Loucy (cell line): ENCODE measurements at regions not wholly inside any gene's neighbourhood (a gene's known extent, or its start where the extent isn't known, plus 50 kb on each side); places are given as distances from the start of the nearest gene placed in this dataset.

ENCODE experiments used
- H2AFZ ChIP-seq: fragments of 200-600 bp; sonication (generic); 2 replicates; pipeline ENCODE4 v1.6.0; 2016; ENCODE audit warnings: antibody characterized with exemption, mild to moderate bottlenecking, low read length, moderate library complexity
- H3F3A ChIP-seq: fragments of 200-600 bp; 2 replicates; pipeline ENCODE4 v1.6.0; 2016; ENCODE audit warnings: antibody characterized with exemption, low read depth, mild to moderate bottlenecking
- H3K27me3 ChIP-seq: fragments of 200-600 bp; sonication (generic); 2 replicates; pipeline ENCODE4 v1.6.1; 2014; ENCODE audit warnings: low read length, mild to moderate bottlenecking; ENCODE audit not compliant: insufficient read depth, poor library complexity, severe bottlenecking
- H3K36me3 ChIP-seq: fragments of 200-600 bp; sonication (generic); 2 replicates; pipeline ENCODE4 v1.6.1; 2016; ENCODE audit warnings: low read length; ENCODE audit not compliant: insufficient read depth
- H3K4me1 ChIP-seq: fragments of 200-600 bp; sonication (generic); 2 replicates; pipeline ENCODE4 v1.5.1; 2014; ENCODE audit warnings: low read length, mild to moderate bottlenecking; ENCODE audit not compliant: insufficient read depth, poor library complexity, severe bottlenecking
- H3K4me2 ChIP-seq: fragments of 200-600 bp; sonication (generic); 2 replicates; pipeline ENCODE4 v1.6.0; 2014; ENCODE audit warnings: antibody characterized with exemption, low read length, low read depth, mild to moderate bottlenecking; ENCODE audit not compliant: poor library complexity, severe bottlenecking
- H3K4me3 ChIP-seq: fragments of 200-600 bp; sonication (generic); 2 replicates; pipeline ENCODE4 v1.5.1; 2014; ENCODE audit warnings: low read length, mild to moderate bottlenecking, mixed read lengths; ENCODE audit not compliant: poor library complexity, severe bottlenecking
- H3K79me2 ChIP-seq: fragments of 200-600 bp; sonication (generic); 2 replicates; pipeline ENCODE4 v1.6.1; 2014; ENCODE audit warnings: low read length; ENCODE audit not compliant: insufficient read depth
- H3K9ac ChIP-seq: fragments of 200-600 bp; sonication (generic); 2 replicates; pipeline ENCODE4 v1.6.0; 2014; ENCODE audit warnings: mild to moderate bottlenecking, low read depth, low read length, moderate library complexity; ENCODE audit not compliant: poor library complexity, severe bottlenecking
- H3K9me2 ChIP-seq: fragments of 200-600 bp; sonication (generic); replicated peaks from 2 replicates; pipeline ENCODE4 v1.6.1; 2016; ENCODE audit warnings: low read depth, low read length, mixed read lengths
- H3K9me3 ChIP-seq: fragments of 200-600 bp; sonication (generic); 2 replicates; pipeline ENCODE4 v1.6.1; 2014; ENCODE audit warnings: mild to moderate bottlenecking, antibody characterized with exemption, low read length, low read depth; ENCODE audit not compliant: insufficient read depth
- H4K20me1 ChIP-seq: fragments of 200-600 bp; sonication (generic); 2 replicates; pipeline ENCODE4 v1.6.0; 2014; ENCODE audit warnings: antibody characterized with exemption, low read length, mild to moderate bottlenecking; ENCODE audit not compliant: insufficient read depth, poor library complexity, severe bottlenecking
- EZH2phosphoT487 ChIP-seq: fragments of 200-600 bp; IDR thresholded peaks from 2 replicates; pipeline ENCODE4 v1.6.1; 2018; ENCODE audit warnings: antibody characterized with exemption, mild to moderate bottlenecking, moderate library complexity, borderline replicate concordance
- TF ChIP-seq, protein P1 (sequence below): fragments of 200-600 bp; sonication (generic); conservative IDR thresholded peaks from 2 replicates; pipeline ENCODE4 v1.5.1; 2014; ENCODE audit warnings: mild to moderate bottlenecking, antibody characterized with exemption, low read length

DNA sequence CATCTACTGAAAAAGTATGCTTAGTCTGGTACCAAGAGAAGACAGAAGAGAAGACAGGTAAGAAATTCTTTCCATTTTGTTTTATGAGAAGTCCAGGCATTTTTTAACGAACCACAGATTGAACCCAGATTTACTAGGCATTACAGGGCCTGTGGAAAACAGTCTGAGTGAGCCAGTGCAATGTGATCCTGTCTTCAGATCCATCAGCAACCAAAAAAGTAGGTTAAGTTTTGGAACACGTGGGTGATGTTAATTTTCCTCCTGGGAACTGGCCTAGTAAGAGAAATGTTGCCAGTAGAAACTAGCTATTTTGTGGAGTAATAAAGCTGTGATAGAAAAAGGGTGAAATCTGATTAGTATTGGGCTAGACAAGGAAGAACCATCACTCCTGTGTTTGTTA lies 440.9 kb upstream of the SEL1L start:
- no peaks in the 10 kb centered on the region for H3K36me3 ChIP-seq
- no peak for TF ChIP-seq EZH2phosphoT487
- TF ChIP-seq, protein P1, sequence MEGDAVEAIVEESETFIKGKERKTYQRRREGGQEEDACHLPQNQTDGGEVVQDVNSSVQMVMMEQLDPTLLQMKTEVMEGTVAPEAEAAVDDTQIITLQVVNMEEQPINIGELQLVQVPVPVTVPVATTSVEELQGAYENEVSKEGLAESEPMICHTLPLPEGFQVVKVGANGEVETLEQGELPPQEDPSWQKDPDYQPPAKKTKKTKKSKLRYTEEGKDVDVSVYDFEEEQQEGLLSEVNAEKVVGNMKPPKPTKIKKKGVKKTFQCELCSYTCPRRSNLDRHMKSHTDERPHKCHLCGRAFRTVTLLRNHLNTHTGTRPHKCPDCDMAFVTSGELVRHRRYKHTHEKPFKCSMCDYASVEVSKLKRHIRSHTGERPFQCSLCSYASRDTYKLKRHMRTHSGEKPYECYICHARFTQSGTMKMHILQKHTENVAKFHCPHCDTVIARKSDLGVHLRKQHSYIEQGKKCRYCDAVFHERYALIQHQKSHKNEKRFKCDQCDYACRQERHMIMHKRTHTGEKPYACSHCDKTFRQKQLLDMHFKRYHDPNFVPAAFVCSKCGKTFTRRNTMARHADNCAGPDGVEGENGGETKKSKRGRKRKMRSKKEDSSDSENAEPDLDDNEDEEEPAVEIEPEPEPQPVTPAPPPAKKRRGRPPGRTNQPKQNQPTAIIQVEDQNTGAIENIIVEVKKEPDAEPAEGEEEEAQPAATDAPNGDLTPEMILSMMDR, result no peak
- no peaks in the 10 kb centered on the region for H3F3A ChIP-seq
- H3K9ac ChIP-seq, result no peak overlapping the region
- H3K79me2 ChIP-seq, result no peaks in the 10 kb centered on the region
- H3K4me1 ChIP-seq, result no peaks in the 10 kb centered on the region
- H4K20me1 ChIP-seq, result no peaks in the 10 kb centered on the region
- H3K4me3 ChIP-seq, result no peak overlapping the region
- H2AFZ ChIP-seq, result no peak overlapping the region
- H3K9me3 ChIP-seq, result no peaks in the 10 kb centered on the region
- H3K9me2 ChIP-seq, result no peaks in the 10 kb centered on the region
- H3K27me3 ChIP-seq, result no peaks in the 10 kb centered on the region
- no peak overlapping the region for H3K4me2 ChIP-seq

DNA sequence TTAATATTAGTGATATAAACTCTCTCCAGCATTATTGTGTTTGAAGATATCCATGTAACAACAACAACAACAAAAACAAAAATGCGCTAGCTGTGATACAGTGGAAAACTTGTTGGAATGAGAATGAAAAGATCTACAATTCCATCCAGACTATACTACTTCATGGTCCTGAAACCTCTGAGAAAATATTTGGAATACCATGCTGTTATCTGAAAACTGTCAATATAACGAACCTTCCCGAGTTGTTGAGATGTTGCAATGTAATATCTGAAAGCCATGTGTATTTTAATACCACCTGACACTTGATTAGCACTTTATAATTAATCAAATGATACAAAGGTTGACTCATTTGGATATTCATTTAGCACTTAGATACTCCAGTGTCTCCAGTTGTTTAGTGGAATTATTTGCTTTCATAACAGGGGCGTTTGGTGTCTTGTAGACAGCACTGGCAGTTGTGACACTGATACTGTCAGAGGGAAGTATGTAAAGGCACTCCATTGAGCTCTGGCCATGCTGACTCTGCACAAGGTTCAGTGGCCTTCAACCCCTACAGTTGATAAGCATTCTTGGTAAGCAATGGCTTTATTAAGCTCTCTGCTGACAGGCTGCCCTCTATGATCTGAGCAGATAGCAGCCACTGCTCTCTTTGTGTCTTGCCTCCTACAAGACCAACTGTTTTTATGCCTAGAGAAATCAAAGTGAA lies 447.1 kb upstream of the SEL1L start:
- Histone ChIP-seq H2AFZ (no peak overlapping the region), H3K4me2 (no peak overlapping the region), H3K9me3 (no peaks in the 10 kb centered on the region), H3F3A (no peaks in the 10 kb centered on the region), H3K4me3 (no peak overlapping the region), H3K4me1 (no peaks in the 10 kb centered on the region), H4K20me1 (no peaks in the 10 kb centered on the region), H3K36me3 (no peaks in the 10 kb centered on the region), H3K27me3 (no peaks in the 10 kb centered on the region), H3K9ac (no peak overlapping the region), H3K9me2 (no peaks in the 10 kb centered on the region), H3K79me2 (no peaks in the 10 kb centered on the region)
- TF ChIP-seq EZH2phosphoT487, result no peak
- TF ChIP-seq, protein P1, result no peak

GRCh38 chr14:81981307-81981675 lies 447.6 kb upstream of the SEL1L start:
- no peaks in the 10 kb centered on the region for H3K27me3 ChIP-seq
- H3K4me2 ChIP-seq, result no peak overlapping the region
- no peaks in the 10 kb centered on the region for H3K79me2 ChIP-seq
- H4K20me1 ChIP-seq, result no peaks in the 10 kb centered on the region
- H3K9me3 ChIP-seq, result no peaks in the 10 kb centered on the region
- H3K36me3 ChIP-seq, result no peaks in the 10 kb centered on the region
- H3K4me3 ChIP-seq, result no peak overlapping the region
- no peaks in the 10 kb centered on the region for H3K9me2 ChIP-seq
- H3F3A ChIP-seq, result no peaks in the 10 kb centered on the region
- no peak overlapping the region for H3K9ac ChIP-seq
- H3K4me1 ChIP-seq, result no peaks in the 10 kb centered on the region
- no peak overlapping the region for H2AFZ ChIP-seq
- TF ChIP-seq EZH2phosphoT487, result no peak
- TF ChIP-seq, protein P1, result no peak
